H9 (cell line): ENCODE measurements at regions not wholly inside any gene's neighbourhood (a gene's known extent, or its start where the extent isn't known, plus 50 kb on each side); places are given as distances from the start of the nearest gene placed in this dataset.

Experiments used
- DNase-seq: peaks from one replicate; pipeline ENCODE4 v3.0.0-alpha.2; 2017
- H2AFZ ChIP-seq: one replicate; pipeline ENCODE4 v1.6.1; 2013; ENCODE audit warnings: mild to moderate bottlenecking, low read length, control low read depth, moderate library complexity
- H2AK5ac ChIP-seq: 2 replicates; pipeline ENCODE4 v1.6.1; 2013; ENCODE audit warnings: low read length, control low read depth, mixed read lengths; ENCODE audit not compliant: insufficient read length
- H2BK120ac ChIP-seq: one replicate; pipeline ENCODE4 v1.6.1; 2013; ENCODE audit warnings: low read depth, mild to moderate bottlenecking, low read length, control low read depth, inconsistent platforms; ENCODE audit not compliant: poor library complexity, severe bottlenecking
- H2BK12ac ChIP-seq: 2 replicates; pipeline ENCODE4 v1.6.1; 2013; ENCODE audit warnings: low read length, control low read depth, mixed read lengths, low read depth; ENCODE audit not compliant: insufficient read length
- H2BK15ac ChIP-seq: 2 replicates; pipeline ENCODE4 v1.6.1; 2013; ENCODE audit warnings: low read depth, low read length, control low read depth
- H2BK20ac ChIP-seq: one replicate; pipeline ENCODE4 v1.6.1; 2013; ENCODE audit warnings: low read depth, mild to moderate bottlenecking, low read length, control low read depth, inconsistent platforms; ENCODE audit not compliant: poor library complexity, severe bottlenecking
- H2BK5ac ChIP-seq: 2 replicates; pipeline ENCODE4 v1.6.1; 2013; ENCODE audit warnings: low read length, control low read depth, mixed read lengths; ENCODE audit not compliant: insufficient read length
- H3K14ac ChIP-seq: 2 replicates; pipeline ENCODE4 v1.6.1; 2013; ENCODE audit warnings: low read length, control low read depth; ENCODE audit not compliant: insufficient read depth
- H3K18ac ChIP-seq: 2 replicates; pipeline ENCODE4 v1.6.1; 2013; ENCODE audit warnings: low read depth, mild to moderate bottlenecking, mixed read lengths, low read length, control low read depth; ENCODE audit not compliant: insufficient read length
- H3K23ac ChIP-seq: 2 replicates; pipeline ENCODE4 v1.6.1; 2013; ENCODE audit warnings: low read length, control low read depth, mixed read lengths, low read depth; ENCODE audit not compliant: insufficient read length
- H3K23me2 ChIP-seq: 2 replicates; pipeline ENCODE4 v1.6.1; 2013; ENCODE audit warnings: low read depth, mild to moderate bottlenecking, mixed read lengths, low read length, control low read depth; ENCODE audit not compliant: insufficient read length, poor library complexity, severe bottlenecking
- H3K27ac ChIP-seq: 2 replicates; pipeline ENCODE4 v1.5.1; 2013; ENCODE audit warnings: low read length, control low read depth, mixed read lengths, low read depth; ENCODE audit not compliant: insufficient read length
- H3K27me3 ChIP-seq: 2 replicates; pipeline ENCODE4 v1.6.1; 2013; ENCODE audit warnings: low read length, control low read depth, inconsistent platforms; ENCODE audit not compliant: insufficient read depth
- H3K4ac ChIP-seq: 2 replicates; pipeline ENCODE4 v1.6.1; 2013; ENCODE audit warnings: low read depth, mild to moderate bottlenecking, control low read depth, inconsistent platforms, low read length, moderate library complexity
- H3K4me1 ChIP-seq: 2 replicates; pipeline ENCODE4 v1.6.1; 2013; ENCODE audit warnings: low read length, control low read depth, inconsistent platforms; ENCODE audit not compliant: insufficient read depth
- H3K4me2 ChIP-seq: 2 replicates; pipeline ENCODE4 v1.6.1; 2013; ENCODE audit warnings: low read length, control low read depth, mixed read lengths; ENCODE audit not compliant: insufficient read length, insufficient read depth
- H3K56ac ChIP-seq: 2 replicates; pipeline ENCODE4 v1.6.1; 2013; ENCODE audit warnings: low read depth, mild to moderate bottlenecking, mixed read lengths, low read length, control low read depth; ENCODE audit not compliant: insufficient read length
- H3K79me1 ChIP-seq: 2 replicates; pipeline ENCODE4 v1.6.1; 2013; ENCODE audit warnings: low read depth, mild to moderate bottlenecking, moderate library complexity, low read length, control low read depth, inconsistent platforms; ENCODE audit not compliant: insufficient read depth, poor library complexity, severe bottlenecking
- H3K79me2 ChIP-seq: 2 replicates; pipeline ENCODE4 v1.6.1; 2013; ENCODE audit warnings: low read length, control low read depth, inconsistent platforms; ENCODE audit not compliant: insufficient read depth
- H3K9ac ChIP-seq: 2 replicates; pipeline ENCODE4 v1.6.1; 2013; ENCODE audit warnings: low read length, control low read depth, mixed read lengths; ENCODE audit not compliant: insufficient read length; ENCODE audit errors: extremely low read depth
- H3K9me3 ChIP-seq: one replicate; pipeline ENCODE4 v1.6.1; 2013; ENCODE audit warnings: low read depth, low read length, inconsistent platforms; ENCODE audit not compliant: control insufficient read depth
- H3T11ph ChIP-seq: one replicate; pipeline ENCODE4 v1.6.1; 2013; ENCODE audit warnings: mild to moderate bottlenecking, low read length, control low read depth, inconsistent platforms
- H4K20me1 ChIP-seq: one replicate; pipeline ENCODE4 v1.6.1; 2013; ENCODE audit not compliant: control insufficient read depth, insufficient read length, insufficient read depth
- H4K5ac ChIP-seq: 2 replicates; pipeline ENCODE4 v1.6.1; 2013; ENCODE audit warnings: low read depth, mild to moderate bottlenecking, mixed read lengths, low read length, control low read depth; ENCODE audit not compliant: insufficient read length
- H4K8ac ChIP-seq: replicated peaks from 2 replicates; pipeline ENCODE4 v1.6.1; 2013; ENCODE audit warnings: low read length, control low read depth, mixed read lengths, low read depth; ENCODE audit not compliant: insufficient read length
- H4K91ac ChIP-seq: 2 replicates; pipeline ENCODE4 v1.6.1; 2013; ENCODE audit warnings: low read depth, mild to moderate bottlenecking, moderate library complexity, mixed read lengths, low read length, control low read depth; ENCODE audit not compliant: insufficient read length
- H3K27ac Mint-ChIP-seq, 3 experiments: 2 replicates in 2 of 3; 3 replicates in 1 of 3; pipeline ENCODE4 v1.8.0; 2020 to 2021; ENCODE audit warnings: mixed read lengths in 3 of 3, mild to moderate bottlenecking in 1 of 3, moderate library complexity in 1 of 3
- H3K27me3 Mint-ChIP-seq: 2 replicates; pipeline ENCODE4 v1.8.0; 2021; ENCODE audit warnings: low read depth, mild to moderate bottlenecking, moderate library complexity, mixed read lengths
- H3K36me3 Mint-ChIP-seq, 3 experiments: 2 replicates in 2 of 3; 3 replicates in 1 of 3; pipeline ENCODE4 v1.8.0; 2020 to 2021; ENCODE audit warnings: low read depth in 3 of 3, mixed read lengths in 3 of 3; ENCODE audit not compliant: insufficient read depth in 1 of 3
- H3K4me1 Mint-ChIP-seq, 2 experiments: 2 replicates each; pipeline ENCODE4 v1.8.0; 2020; ENCODE audit warnings: mixed read lengths in 2 of 2
- H3K4me3 Mint-ChIP-seq, 2 experiments: 2 replicates in 1 of 2; 3 replicates in 1 of 2; pipeline ENCODE4 v1.8.0; 2020 to 2021; ENCODE audit warnings: mild to moderate bottlenecking in 2 of 2, mixed read lengths in 2 of 2, moderate library complexity in 1 of 2
- H3K9me3 Mint-ChIP-seq, 2 experiments: 2 replicates in 1 of 2; 3 replicates in 1 of 2; pipeline ENCODE4 v1.8.0; 2020; ENCODE audit warnings: mild to moderate bottlenecking in 2 of 2, mixed read lengths in 2 of 2, moderate library complexity in 1 of 2
- WGBS: extraction: QIAGEN DNeasy Blood & Tissue Kit; methylation state at CpG from one replicate; pipeline ENCODE4 v1.1.7; 2013; ENCODE audit warnings: missing lambda C conversion rate, low lambda C conversion rate, mixed read lengths; ENCODE audit not compliant: insufficient read length; ENCODE audit errors: extremely low coverage; 5-methylcytosine and 5-hydroxymethylcytosine counted together
- TF ChIP-seq, protein P1 (sequence below): fragments of 200-600 bp; sonication (generic); conservative IDR thresholded peaks from 3 replicates; pipeline ENCODE4 v1.8.0; 2021; ENCODE audit warnings: antibody characterized with exemption, mild to moderate bottlenecking

DNA sequence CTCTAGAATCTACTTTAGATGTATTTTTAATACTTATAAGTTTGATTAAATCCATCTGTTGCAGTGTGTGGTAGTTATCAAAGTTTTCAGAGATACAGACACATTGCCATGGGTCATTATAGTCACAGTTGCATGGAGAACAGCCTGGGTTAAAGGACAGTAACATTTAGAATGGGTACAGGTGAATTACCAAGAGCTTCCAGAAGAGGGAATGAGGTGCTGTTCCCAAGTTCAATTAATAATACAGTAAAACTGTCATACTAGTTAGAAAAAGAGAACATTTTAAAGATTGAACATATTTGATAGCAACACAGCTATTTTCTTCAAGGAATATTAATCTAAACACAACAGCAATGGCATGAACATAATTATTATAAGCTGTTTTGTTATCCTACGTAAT, 322.6 kb upstream of the SLC10A2 start:
- Mint-ChIP-seq H3K4me1 (no peaks in the 10 kb centered on the region), H3K27ac (no peak overlapping the region), H3K9me3 (no peaks in the 10 kb centered on the region; a peak in 2 of 5 replicates), H3K27me3 (no peaks in the 10 kb centered on the region), H3K36me3 (no peaks in the 10 kb centered on the region), H3K4me3 (no peak overlapping the region)
- H3K56ac ChIP-seq = no peak overlapping the region
- no peak overlapping the region for H3K23ac ChIP-seq
- H2BK5ac ChIP-seq = no peak overlapping the region
- H3K23me2 ChIP-seq = no peaks in the 10 kb centered on the region
- H3K9me3 ChIP-seq = no peaks in the 10 kb centered on the region
- no peak overlapping the region for H3K18ac ChIP-seq
- no peaks in the 10 kb centered on the region for H4K20me1 ChIP-seq
- no peak overlapping the region for H4K91ac ChIP-seq
- no peak overlapping the region for H2BK15ac ChIP-seq
- no peak for DNase-seq
- no peak overlapping the region for H3K27ac ChIP-seq
- H3K4me2 ChIP-seq = no peak overlapping the region
- no CpG with 5 or more reads among the region's 1 CpG for WGBS
- H2AK5ac ChIP-seq = no peak overlapping the region
- H3K9ac ChIP-seq = no peak overlapping the region
- H2BK120ac ChIP-seq = no peak overlapping the region
- H3K14ac ChIP-seq = no peak overlapping the region
- H3K4ac ChIP-seq = no peak overlapping the region
- no peak overlapping the region for H4K8ac ChIP-seq
- no peak overlapping the region for H4K5ac ChIP-seq
- no peak overlapping the region for H3T11ph ChIP-seq
- H3K79me1 ChIP-seq = no peaks in the 10 kb centered on the region
- TF ChIP-seq, protein P1, sequence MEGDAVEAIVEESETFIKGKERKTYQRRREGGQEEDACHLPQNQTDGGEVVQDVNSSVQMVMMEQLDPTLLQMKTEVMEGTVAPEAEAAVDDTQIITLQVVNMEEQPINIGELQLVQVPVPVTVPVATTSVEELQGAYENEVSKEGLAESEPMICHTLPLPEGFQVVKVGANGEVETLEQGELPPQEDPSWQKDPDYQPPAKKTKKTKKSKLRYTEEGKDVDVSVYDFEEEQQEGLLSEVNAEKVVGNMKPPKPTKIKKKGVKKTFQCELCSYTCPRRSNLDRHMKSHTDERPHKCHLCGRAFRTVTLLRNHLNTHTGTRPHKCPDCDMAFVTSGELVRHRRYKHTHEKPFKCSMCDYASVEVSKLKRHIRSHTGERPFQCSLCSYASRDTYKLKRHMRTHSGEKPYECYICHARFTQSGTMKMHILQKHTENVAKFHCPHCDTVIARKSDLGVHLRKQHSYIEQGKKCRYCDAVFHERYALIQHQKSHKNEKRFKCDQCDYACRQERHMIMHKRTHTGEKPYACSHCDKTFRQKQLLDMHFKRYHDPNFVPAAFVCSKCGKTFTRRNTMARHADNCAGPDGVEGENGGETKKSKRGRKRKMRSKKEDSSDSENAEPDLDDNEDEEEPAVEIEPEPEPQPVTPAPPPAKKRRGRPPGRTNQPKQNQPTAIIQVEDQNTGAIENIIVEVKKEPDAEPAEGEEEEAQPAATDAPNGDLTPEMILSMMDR = peak; percentile 55; the same call in 2 of the 3 replicates
- no peaks in the 10 kb centered on the region for H3K27me3 ChIP-seq
- no peak overlapping the region for H2BK20ac ChIP-seq
- H3K79me2 ChIP-seq = no peaks in the 10 kb centered on the region
- H3K4me1 ChIP-seq = no peaks in the 10 kb centered on the region
- no peak overlapping the region for H2AFZ ChIP-seq
- no peak overlapping the region for H2BK12ac ChIP-seq
